Stomach (tissue), 8 donors: ENCODE measurements at regions not wholly inside any gene's neighbourhood (a gene's known extent, or its start where the extent isn't known, plus 50 kb on each side); places are given as distances from the start of the nearest gene placed in this dataset.

Experiments
- DNase-seq, 2 donors: peaks; one replicate each; pipeline versions ENCODE4 v3.0.0 to v3.0.0-alpha.2; 2013 to 2019
- H3K27ac ChIP-seq, 5 donors: fragments of 200-600 bp in 4 of 5; sonication (generic) in 4 of 5; one replicate each; pipeline ENCODE4 v1.5.1; 2013 to 2019; ENCODE audit warnings: mild to moderate bottlenecking in 1 of 5, moderate library complexity in 1 of 5
- H3K27me3 ChIP-seq, 3 donors: fragments of 200-600 bp; sonication (generic); one replicate each; pipeline ENCODE4 v1.5.1; 2017 to 2019; ENCODE audit warnings: mixed run types in 1 of 3
- H3K36me3 ChIP-seq, 4 donors: fragments of 200-600 bp; sonication (generic); 1 replicate in 3 of 4; 2 replicates in 1 of 4; pipeline ENCODE4 v1.5.1; 2016 to 2019
- H3K4me1 ChIP-seq, 4 donors: fragments of 200-600 bp; sonication (generic); one replicate each; pipeline ENCODE4 v1.5.1; 2016 to 2019
- H3K4me3 ChIP-seq, 4 donors: fragments of 200-600 bp; sonication (generic) in 3 of 4; one replicate each; pipeline ENCODE4 v1.5.1; 2016 to 2019; ENCODE audit warnings: mild to moderate bottlenecking in 1 of 4
- H3K9me3 ChIP-seq, 4 donors: fragments of 200-600 bp; sonication (generic); one replicate each; pipeline ENCODE4 v1.5.1; 2016 to 2019
- EP300 ChIP-seq: sonication (generic); formaldehyde crosslinking; IDR thresholded peaks from one replicate; pipeline ENCODE4 v1.6.1; 2017; ENCODE audit warnings: antibody characterized with exemption
- POLR2A ChIP-seq, 4 donors: fragments of 450-650 bp; IDR thresholded peaks; one replicate each; pipeline ENCODE4 v1.6.1; 2016; ENCODE audit warnings: antibody characterized with exemption in 4 of 4, control low read depth in 2 of 4, mild to moderate bottlenecking in 1 of 4, moderate library complexity in 1 of 4
- POLR2AphosphoS5 ChIP-seq, 3 donors: sonication (generic); formaldehyde crosslinking; IDR thresholded peaks; one replicate each; pipeline ENCODE4 v1.6.1; 2016; ENCODE audit warnings: antibody characterized with exemption in 3 of 3
- WGBS, 5 donors: extraction: QIAGEN DNeasy Blood & Tissue Kit in 3 of 5; methylation state at CpG; one replicate each; pipeline versions ENCODE4 v1.1.5 to v1.1.7; 2013 to 2018; 5-methylcytosine and 5-hydroxymethylcytosine counted together
- intact Hi-C: fragments of 100-400 bp; cut with DNase I; formaldehyde crosslinking; loops from one replicate; pipeline ENCODE4 v1.15.1; 2023; ENCODE audit warnings: low total_unique reads
- TF ChIP-seq, protein P1 (sequence below), 7 experiments: fragments of 450-650 bp in 4 of 7; fragments of 200-600 bp in 3 of 7; sonication (generic) in 3 of 7; IDR thresholded peaks; one replicate each; pipeline ENCODE4 v1.5.1; 2016 to 2019; ENCODE audit warnings: antibody characterized with exemption in 7 of 7, control low read depth in 2 of 7, mild to moderate bottlenecking in 1 of 7
- donor health status: healthy with polysubstance abuse.
- donor health status: Bipolar disorder and iron deficiency.
- donor health status: healthy.

DNA sequence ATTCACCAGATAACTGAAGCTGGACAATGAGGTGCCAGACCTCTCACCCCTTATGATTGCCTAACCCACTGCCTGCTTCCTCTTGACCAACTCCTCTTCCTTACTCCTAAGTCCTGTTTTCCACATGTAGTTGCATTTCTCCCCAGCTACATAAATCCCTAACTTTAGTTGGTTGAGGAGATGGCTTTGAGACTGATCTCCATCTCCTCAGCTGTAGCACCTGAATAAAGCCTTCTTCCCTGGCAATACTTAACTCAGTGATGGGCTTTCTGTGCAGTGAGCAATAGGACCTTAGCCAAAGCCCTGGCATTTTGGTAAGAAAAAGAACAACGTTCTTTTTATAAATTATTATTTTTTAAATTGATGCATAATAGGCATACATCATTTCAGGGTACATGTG, 691.1 kb downstream of the MATN1 start:
- Histone ChIP-seq H3K4me3 (no peak overlapping the region), H3K4me1 (no peaks in the 10 kb centered on the region), H3K9me3 (peaks cover 0 to 7% (median 5%) of the 10 kb centered on the region in 4 donors), H3K27me3 (peaks cover 0 to 35% (median 8%) of the 10 kb centered on the region in 3 donors), H3K27ac (no peak overlapping the region), H3K36me3 (no peaks in the 10 kb centered on the region)
- no peak for DNase-seq
- no peak for TF ChIP-seq POLR2AphosphoS5 (IDR thresholded peaks at IDR 0.05)
- no peak for TF ChIP-seq POLR2A (IDR thresholded peaks at IDR 0.05)
- TF ChIP-seq EP300, result no peak
- WGBS, 5 donors, result 79 to 92% (median 89%) methylated on average over 1 of the region's 1 CpG
- intact Hi-C loops, result no loop called here

DNA sequence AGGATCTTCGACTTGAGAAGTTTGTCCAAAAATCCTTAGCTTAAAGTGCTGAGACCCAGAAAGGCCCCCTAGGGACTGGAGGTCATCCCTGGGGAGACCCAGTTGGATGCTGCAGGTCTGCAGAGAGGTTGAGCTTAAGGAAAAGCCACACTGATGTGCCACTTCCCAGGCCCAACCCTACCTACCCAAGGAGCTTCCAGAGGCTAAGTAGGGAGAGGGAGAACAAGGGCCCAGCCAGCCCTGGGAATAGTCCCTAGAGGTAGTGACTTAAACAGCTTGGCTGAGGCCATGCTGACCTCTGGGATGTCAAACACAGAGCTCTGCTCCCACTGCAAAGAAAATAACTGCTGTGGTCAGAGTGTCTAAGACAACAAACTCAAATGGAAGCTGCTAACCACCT, 693.7 kb downstream of the MATN1 start:
- H3K27ac ChIP-seq, result no peak overlapping the region
- H3K4me1 ChIP-seq, result no peaks in the 10 kb centered on the region
- 42 to 54% (median 50%) methylated on average over 1 of the region's 1 CpG for WGBS, 5 donors
- H3K9me3 ChIP-seq, result peaks cover 0 to 7% (median 5%) of the 10 kb centered on the region in 4 donors
- H3K4me3 ChIP-seq, result no peak overlapping the region
- peaks cover 0 to 22% (median 8%) of the 10 kb centered on the region in 3 donors for H3K27me3 ChIP-seq
- TF ChIP-seq POLR2A (IDR thresholded peaks at IDR 0.05), result no peak
- intact Hi-C loops, result no loop called here
- H3K36me3 ChIP-seq, result no peaks in the 10 kb centered on the region
- no peak for DNase-seq

DNA sequence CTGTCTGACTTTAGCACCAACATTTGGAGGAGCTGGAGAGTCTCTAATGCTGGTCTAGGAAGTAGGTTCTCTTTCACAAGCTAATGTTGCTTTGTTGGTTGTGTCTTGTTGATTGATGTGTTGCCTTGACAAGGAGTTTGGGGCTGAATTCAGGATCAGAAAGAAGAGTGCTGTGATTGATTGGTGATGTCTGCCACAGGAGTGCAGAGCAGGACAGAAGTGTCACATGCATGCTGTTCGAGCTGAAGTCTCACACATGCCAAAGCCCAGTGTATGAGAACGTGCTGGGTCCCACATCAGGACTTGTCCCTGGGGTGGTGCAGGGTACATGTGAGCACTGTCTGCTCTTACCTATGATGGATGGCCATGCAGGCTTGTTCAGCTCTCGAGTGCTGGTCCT, 694.4 kb downstream of the MATN1 start:
- Histone ChIP-seq H3K4me3 (no peak overlapping the region), H3K4me1 (no peaks in the 10 kb centered on the region), H3K27ac (no peak overlapping the region), H3K9me3 (peaks cover 0 to 9% (median 6%) of the 10 kb centered on the region in 4 donors), H3K27me3 (peaks cover 2 to 22% (median 6%) of the 10 kb centered on the region in 3 donors), H3K36me3 (no peaks in the 10 kb centered on the region)
- TF ChIP-seq, protein P1, sequence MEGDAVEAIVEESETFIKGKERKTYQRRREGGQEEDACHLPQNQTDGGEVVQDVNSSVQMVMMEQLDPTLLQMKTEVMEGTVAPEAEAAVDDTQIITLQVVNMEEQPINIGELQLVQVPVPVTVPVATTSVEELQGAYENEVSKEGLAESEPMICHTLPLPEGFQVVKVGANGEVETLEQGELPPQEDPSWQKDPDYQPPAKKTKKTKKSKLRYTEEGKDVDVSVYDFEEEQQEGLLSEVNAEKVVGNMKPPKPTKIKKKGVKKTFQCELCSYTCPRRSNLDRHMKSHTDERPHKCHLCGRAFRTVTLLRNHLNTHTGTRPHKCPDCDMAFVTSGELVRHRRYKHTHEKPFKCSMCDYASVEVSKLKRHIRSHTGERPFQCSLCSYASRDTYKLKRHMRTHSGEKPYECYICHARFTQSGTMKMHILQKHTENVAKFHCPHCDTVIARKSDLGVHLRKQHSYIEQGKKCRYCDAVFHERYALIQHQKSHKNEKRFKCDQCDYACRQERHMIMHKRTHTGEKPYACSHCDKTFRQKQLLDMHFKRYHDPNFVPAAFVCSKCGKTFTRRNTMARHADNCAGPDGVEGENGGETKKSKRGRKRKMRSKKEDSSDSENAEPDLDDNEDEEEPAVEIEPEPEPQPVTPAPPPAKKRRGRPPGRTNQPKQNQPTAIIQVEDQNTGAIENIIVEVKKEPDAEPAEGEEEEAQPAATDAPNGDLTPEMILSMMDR (IDR thresholded peaks at IDR 0.05), result no peak
- TF ChIP-seq POLR2A (IDR thresholded peaks at IDR 0.05) (no peak), POLR2AphosphoS5 (IDR thresholded peaks at IDR 0.05) (no peak), EP300 (no peak)
- DNase-seq, result no peak
- intact Hi-C loops, result no loop called here
- WGBS, 5 donors, result 38 to 51% (median 39%) methylated on average over 3 of the region's 3 CpGs

DNA sequence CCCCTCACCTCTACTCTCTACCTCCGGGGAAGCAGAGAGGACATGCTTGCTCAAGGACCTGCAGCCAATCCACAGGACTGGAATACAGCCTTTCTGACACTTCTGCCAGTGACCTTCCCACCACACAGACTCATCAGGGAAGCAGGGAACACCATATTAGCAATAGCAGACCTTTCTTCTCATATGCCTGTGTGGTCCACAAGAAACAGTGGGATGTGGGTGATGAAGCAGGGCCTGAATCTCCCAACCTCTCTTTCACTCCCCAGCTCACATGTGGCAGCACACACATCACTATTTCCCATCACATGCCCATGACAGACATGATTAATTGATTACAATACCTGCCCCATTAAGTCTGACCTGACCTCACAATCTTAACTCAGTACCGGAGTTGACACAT, 695.1 kb downstream of the MATN1 start:
- intact Hi-C loops, result no loop called here
- Histone ChIP-seq H3K27me3 (peaks cover 0 to 22% (median 2%) of the 10 kb centered on the region in 3 donors), H3K4me3 (no peak overlapping the region), H3K9me3 (peaks cover 0 to 13% (median 12%) of the 10 kb centered on the region in 4 donors), H3K27ac (no peak overlapping the region), H3K36me3 (no peaks in the 10 kb centered on the region), H3K4me1 (no peaks in the 10 kb centered on the region)
- WGBS, 5 donors, result 63 to 79% (median 77%) methylated on average over 2 of the region's 2 CpGs
- TF ChIP-seq POLR2AphosphoS5 (IDR thresholded peaks at IDR 0.05) (no peak), EP300 (no peak), POLR2A (IDR thresholded peaks at IDR 0.05) (no peak)
- TF ChIP-seq, protein P1 (IDR thresholded peaks at IDR 0.05), result no peak
- no peak for DNase-seq

DNA sequence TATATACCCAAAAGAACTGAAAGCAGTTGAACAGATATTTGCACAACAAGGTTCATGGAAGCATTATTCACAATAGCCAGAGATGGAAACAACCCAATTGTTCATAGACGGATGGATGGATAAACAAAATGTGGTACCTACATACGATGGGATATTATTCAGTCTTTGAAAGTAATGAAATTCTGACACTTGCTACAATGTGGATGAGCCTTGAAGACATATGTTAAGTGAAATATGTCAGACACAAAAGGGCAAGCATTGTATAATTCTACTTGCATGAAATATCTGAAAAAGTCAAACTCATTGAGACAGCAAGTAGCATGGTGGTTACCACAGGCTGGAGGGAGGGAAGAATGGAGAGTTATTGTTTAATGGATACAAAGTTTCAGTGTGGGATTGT, 696.1 kb downstream of the MATN1 start:
- H3K4me3 ChIP-seq, result no peak overlapping the region
- no peaks in the 10 kb centered on the region for H3K36me3 ChIP-seq
- TF ChIP-seq POLR2A (IDR thresholded peaks at IDR 0.05), result no peak
- TF ChIP-seq, protein P1 (IDR thresholded peaks at IDR 0.05), result no peak
- TF ChIP-seq POLR2AphosphoS5 (IDR thresholded peaks at IDR 0.05), result no peak
- TF ChIP-seq EP300, result no peak
- H3K27me3 ChIP-seq, result peaks cover 0 to 26% (median 2%) of the 10 kb centered on the region in 3 donors
- intact Hi-C loops, result no loop called here
- H3K9me3 ChIP-seq, result peaks cover 0 to 15% (median 8%) of the 10 kb centered on the region in 4 donors
- no peak overlapping the region for H3K27ac ChIP-seq
- no peak for DNase-seq
- 74 to 79% (median 76%) methylated on average over 2 of the region's 2 CpGs for WGBS, 5 donors
- no peaks in the 10 kb centered on the region for H3K4me1 ChIP-seq
